SK-N-SH (cell line): ENCODE measurements at regions not wholly inside any gene's neighbourhood (a gene's known extent, or its start where the extent isn't known, plus 50 kb on each side); places are given as distances from the start of the nearest gene placed in this dataset.

Source experiments
- CTCF ChIA-PET: fragments of 300-600, 350-600 bp; formaldehyde crosslinking; extraction: SDS; loops from one replicate; lab custom pipeline; 2021; lab: Yijun Ruan, JAX
- POLR2A ChIA-PET: fragments of 350-600 bp; sonication (Branson Sonifier 250); formaldehyde crosslinking; extraction: SDS; loops from one replicate; lab custom pipeline; 2020; ENCODE audit warnings: antibody characterized with exemption, inconsistent platforms; lab: Yijun Ruan, JAX
- DNase-seq: peaks from one replicate; pipeline ENCODE4 v3.0.0; 2012
- H2AFZ ChIP-seq: fragments of 200-600 bp; sonication (generic); 2 replicates; pipeline ENCODE4 v1.8.1; 2016; ENCODE audit warnings: antibody characterized with exemption, mild to moderate bottlenecking, low read depth
- H3F3A ChIP-seq: fragments of 200-600 bp; sonication (generic); replicated peaks from 2 replicates; pipeline ENCODE3; 2016; ENCODE audit warnings: antibody characterized with exemption, mild to moderate bottlenecking; ENCODE audit not compliant: insufficient read depth
- H3K27ac ChIP-seq, 2 experiments: fragments of 200-500 bp in 1 of 2; fragments of 200-600 bp in 1 of 2; sonication (Bioruptor generic) in 1 of 2; sonication (generic), shearing (Covaris generic) in 1 of 2; 2 replicates each; pipeline versions ENCODE4 v1.5.1 to v1.6.1; 2014 to 2016; ENCODE audit warnings: low read depth in 2 of 2, inconsistent platforms in 1 of 2, low read length in 1 of 2, mild to moderate bottlenecking in 1 of 2, mixed read lengths in 1 of 2
- H3K27me3 ChIP-seq: fragments of 200-600 bp; sonication (generic), shearing (Covaris generic); 2 replicates; pipeline ENCODE4 v1.6.1; 2016; ENCODE audit warnings: mixed run types; ENCODE audit not compliant: insufficient read depth
- H3K36me3 ChIP-seq, 2 experiments: fragments of 200-500 bp in 1 of 2; fragments of 200-600 bp in 1 of 2; sonication (Bioruptor generic) in 1 of 2; sonication (generic) in 1 of 2; replicated peaks in 1 of 2; 2 replicates each; pipeline versions ENCODE3 to v1.5.1; 2014 to 2016; ENCODE audit warnings: low read length in 1 of 2, mild to moderate bottlenecking in 1 of 2; ENCODE audit not compliant: insufficient read depth in 2 of 2, control insufficient read depth in 1 of 2
- H3K4me1 ChIP-seq, 2 experiments: fragments of 200-500 bp in 1 of 2; fragments of 200-600 bp in 1 of 2; sonication (Bioruptor generic) in 1 of 2; sonication (generic), shearing (Covaris generic) in 1 of 2; 2 replicates each; pipeline versions ENCODE4 v1.5.1 to v1.6.1; 2014 to 2016; ENCODE audit warnings: low read depth in 1 of 2, low read length in 1 of 2, mixed run types in 1 of 2; ENCODE audit not compliant: insufficient read depth in 2 of 2, control insufficient read depth in 1 of 2
- H3K4me2 ChIP-seq: fragments of 200-600 bp; sonication (generic), shearing (Covaris generic); 2 replicates; pipeline ENCODE4 v1.6.1; 2017; ENCODE audit warnings: mixed run types
- H3K4me3 ChIP-seq, 2 experiments: fragments of 200-500 bp in 1 of 2; fragments of 200-600 bp in 1 of 2; sonication (Bioruptor generic) in 1 of 2; sonication (generic), shearing (Covaris generic) in 1 of 2; 2 replicates each; pipeline versions ENCODE4 v1.5.1 to v1.8.1; 2014 to 2016; ENCODE audit warnings: low read depth in 2 of 2, inconsistent platforms in 1 of 2, low read length in 1 of 2, mild to moderate bottlenecking in 1 of 2, mixed read lengths in 1 of 2, moderate library complexity in 1 of 2
- H3K79me2 ChIP-seq: fragments of 200-600 bp; sonication (generic); 2 replicates; pipeline ENCODE4 v1.8.1; 2017; ENCODE audit warnings: mild to moderate bottlenecking; ENCODE audit not compliant: insufficient read depth
- H3K9ac ChIP-seq: fragments of 200-600 bp; sonication (generic); 2 replicates; pipeline ENCODE4 v1.6.1; 2017; ENCODE audit warnings: mixed run types
- H3K9me2 ChIP-seq: fragments of 200-600 bp; sonication (generic); 2 replicates; pipeline ENCODE4 v1.6.1; 2017; ENCODE audit warnings: mixed run types
- H3K9me3 ChIP-seq: fragments of 200-600 bp; sonication (generic); 2 replicates; pipeline ENCODE4 v1.6.1; 2017; ENCODE audit warnings: mixed run types, mild to moderate bottlenecking, moderate library complexity
- H4K20me1 ChIP-seq: fragments of 200-600 bp; sonication (generic); 2 replicates; pipeline ENCODE4 v1.6.1; 2017; ENCODE audit warnings: mild to moderate bottlenecking, mixed run types; ENCODE audit not compliant: insufficient read depth
- CHD2 ChIP-seq: fragments of 150-350 bp; IDR thresholded peaks from 2 replicates; pipeline ENCODE4 v1.6.1; 2018; ENCODE audit warnings: low read length; ENCODE audit not compliant: partially characterized antibody
- ELF1 ChIP-seq: IDR thresholded peaks from 2 replicates; pipeline ENCODE4 v1.4.0; 2012
- EP300 ChIP-seq, 2 experiments: IDR thresholded peaks; 2 replicates each; pipeline versions ENCODE4 v1.4.0 to v1.6.1; 2012; ENCODE audit warnings: borderline replicate concordance in 1 of 2, low read depth in 1 of 2, low read length in 1 of 2
- FOSL2 ChIP-seq: IDR thresholded peaks from 2 replicates; pipeline ENCODE4 v1.4.0; 2012; ENCODE audit warnings: low read depth, mild to moderate bottlenecking, moderate library complexity, borderline replicate concordance
- FOXJ3 ChIP-seq: sonication (generic); formaldehyde crosslinking; IDR thresholded peaks from 2 replicates; pipeline ENCODE4 v1.5.1; 2020; ENCODE audit warnings: mild to moderate bottlenecking, missing genetic modification reagents
- IRF3 ChIP-seq: fragments of 150-350 bp; IDR thresholded peaks from 2 replicates; pipeline ENCODE4 v1.6.1; 2016; ENCODE audit warnings: mild to moderate bottlenecking, low read depth, low read length
- MEF2A ChIP-seq: IDR thresholded peaks from 2 replicates; pipeline ENCODE4 v1.4.0; 2012; ENCODE audit warnings: low read depth, borderline replicate concordance
- NRF1 ChIP-seq: IDR thresholded peaks from 2 replicates; pipeline ENCODE4 v1.6.1; 2012; ENCODE audit warnings: low read depth, mild to moderate bottlenecking, low read length
- RFX5 ChIP-seq: IDR thresholded peaks from 2 replicates; pipeline ENCODE4 v1.6.1; 2012; ENCODE audit warnings: mild to moderate bottlenecking, improper control_type of control experiment, low read length
- SIN3A ChIP-seq: IDR thresholded peaks from 2 replicates; pipeline ENCODE4 v1.6.1; 2012; ENCODE audit warnings: low read depth, mild to moderate bottlenecking, low read length, moderate library complexity, borderline replicate concordance
- SMC3 ChIP-seq: IDR thresholded peaks from 2 replicates; pipeline ENCODE4 v1.6.1; 2012; ENCODE audit warnings: low read depth, low read length, improper control_type of control experiment
- TEAD4 ChIP-seq: IDR thresholded peaks from 2 replicates; pipeline ENCODE4 v1.4.0; 2012; ENCODE audit warnings: mild to moderate bottlenecking, borderline replicate concordance; ENCODE audit not compliant: insufficient read depth
- USF1 ChIP-seq: IDR thresholded peaks from 2 replicates; pipeline ENCODE4 v1.4.0; 2012; ENCODE audit warnings: low read depth, borderline replicate concordance
- USF2 ChIP-seq: fragments of 150-350 bp; IDR thresholded peaks from 2 replicates; pipeline ENCODE4 v1.6.1; 2017; ENCODE audit warnings: antibody characterized with exemption, low read length, low read depth, borderline replicate concordance
- ZBTB33 ChIP-seq: IDR thresholded peaks from 2 replicates; pipeline ENCODE4 v1.4.0; 2012; ENCODE audit warnings: low read depth, borderline replicate concordance
- TF ChIP-seq, protein P1 (sequence below): IDR thresholded peaks from 2 replicates; pipeline ENCODE4 v1.6.1; 2012; ENCODE audit warnings: mild to moderate bottlenecking, low read depth, low read length, moderate library complexity

DNA sequence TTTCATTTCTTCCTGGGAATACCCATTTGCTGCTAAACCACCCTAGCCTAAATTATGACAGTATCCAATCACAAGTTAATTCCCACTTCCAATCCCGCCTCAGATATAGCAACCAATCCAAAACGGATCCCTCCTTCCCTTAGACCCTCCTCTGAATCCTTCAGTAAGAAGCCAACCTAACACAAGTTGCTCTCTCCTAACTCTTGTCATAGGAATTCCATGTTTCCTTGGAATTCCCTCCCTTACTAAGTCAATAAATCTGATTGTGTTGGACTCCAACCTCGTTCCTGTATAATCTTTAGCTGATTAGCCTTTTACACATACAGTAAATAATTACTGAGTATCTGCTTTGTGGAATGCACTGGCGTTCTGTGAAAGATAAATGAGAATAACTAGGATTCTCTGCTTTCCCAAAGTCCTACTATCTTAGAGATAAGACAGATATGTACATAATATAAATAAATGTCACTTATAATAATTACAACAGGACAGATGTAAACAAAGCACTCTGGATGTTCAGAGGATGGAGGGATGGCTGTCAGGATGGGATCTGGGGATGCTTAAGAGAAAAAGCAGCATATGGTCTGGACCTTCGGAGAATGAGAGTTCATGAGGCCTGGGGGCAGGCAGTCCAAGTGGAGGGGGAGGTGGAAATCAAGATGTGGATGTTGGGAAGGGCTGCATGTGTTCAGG, 185.8 kb upstream of the SOX5 start (continued):
- no peak for TF ChIP-seq USF2
- TF ChIP-seq IRF3 = no peak
- no peak for TF ChIP-seq MEF2A
- peak in 1 of 2 experiments; percentile 65; a peak in 2 of 4 replicates for TF ChIP-seq EP300 (IDR thresholded peaks at IDR 0.05; ENCODE audit: borderline replicate concordance in 1 of 2, low read depth in 1 of 2, low read length in 1 of 2)
- TF ChIP-seq SMC3 = no peak
- no peak for TF ChIP-seq FOXJ3 (CRISPR knock-in tag)
- no peak for TF ChIP-seq SIN3A
- TF ChIP-seq FOSL2 = no peak

GRCh38 chr12:24134092-24134491, 184.6 kb upstream of the SOX5 start:
- H3K4me2 ChIP-seq = no peak overlapping the region
- H3F3A ChIP-seq = no peaks in the 10 kb centered on the region
- no peak overlapping the region for H2AFZ ChIP-seq
- H4K20me1 ChIP-seq = no peaks in the 10 kb centered on the region
- POLR2A ChIA-PET = no interaction called here
- no peak overlapping the region for H3K27ac ChIP-seq
- no peak overlapping the region for H3K9ac ChIP-seq
- no peak for TF ChIP-seq FOXJ3 (CRISPR knock-in tag)
- no peak for TF ChIP-seq USF1
- no peak for TF ChIP-seq NRF1
- no peak for TF ChIP-seq RFX5
- no peak for TF ChIP-seq USF2
- TF ChIP-seq, protein P1, sequence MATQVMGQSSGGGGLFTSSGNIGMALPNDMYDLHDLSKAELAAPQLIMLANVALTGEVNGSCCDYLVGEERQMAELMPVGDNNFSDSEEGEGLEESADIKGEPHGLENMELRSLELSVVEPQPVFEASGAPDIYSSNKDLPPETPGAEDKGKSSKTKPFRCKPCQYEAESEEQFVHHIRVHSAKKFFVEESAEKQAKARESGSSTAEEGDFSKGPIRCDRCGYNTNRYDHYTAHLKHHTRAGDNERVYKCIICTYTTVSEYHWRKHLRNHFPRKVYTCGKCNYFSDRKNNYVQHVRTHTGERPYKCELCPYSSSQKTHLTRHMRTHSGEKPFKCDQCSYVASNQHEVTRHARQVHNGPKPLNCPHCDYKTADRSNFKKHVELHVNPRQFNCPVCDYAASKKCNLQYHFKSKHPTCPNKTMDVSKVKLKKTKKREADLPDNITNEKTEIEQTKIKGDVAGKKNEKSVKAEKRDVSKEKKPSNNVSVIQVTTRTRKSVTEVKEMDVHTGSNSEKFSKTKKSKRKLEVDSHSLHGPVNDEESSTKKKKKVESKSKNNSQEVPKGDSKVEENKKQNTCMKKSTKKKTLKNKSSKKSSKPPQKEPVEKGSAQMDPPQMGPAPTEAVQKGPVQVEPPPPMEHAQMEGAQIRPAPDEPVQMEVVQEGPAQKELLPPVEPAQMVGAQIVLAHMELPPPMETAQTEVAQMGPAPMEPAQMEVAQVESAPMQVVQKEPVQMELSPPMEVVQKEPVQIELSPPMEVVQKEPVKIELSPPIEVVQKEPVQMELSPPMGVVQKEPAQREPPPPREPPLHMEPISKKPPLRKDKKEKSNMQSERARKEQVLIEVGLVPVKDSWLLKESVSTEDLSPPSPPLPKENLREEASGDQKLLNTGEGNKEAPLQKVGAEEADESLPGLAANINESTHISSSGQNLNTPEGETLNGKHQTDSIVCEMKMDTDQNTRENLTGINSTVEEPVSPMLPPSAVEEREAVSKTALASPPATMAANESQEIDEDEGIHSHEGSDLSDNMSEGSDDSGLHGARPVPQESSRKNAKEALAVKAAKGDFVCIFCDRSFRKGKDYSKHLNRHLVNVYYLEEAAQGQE = no peak
- TF ChIP-seq MEF2A = no peak
- no peak for TF ChIP-seq ZBTB33
- TF ChIP-seq TEAD4 = no peak
- TF ChIP-seq EP300 (IDR thresholded peaks at IDR 0.05; ENCODE audit: borderline replicate concordance in 1 of 2, low read depth in 1 of 2, low read length in 1 of 2) = no peak
- TF ChIP-seq CHD2 = no peak
- TF ChIP-seq ELF1 = no peak
- TF ChIP-seq, all 33 proteins: peak for 0
- no peak for DNase-seq
- Histone ChIP-seq H3K4me3 (no peak overlapping the region), H3K9me2 (no peaks in the 10 kb centered on the region), H3K4me1 (peaks cover 0 to 8% of the 10 kb centered on the region in 2 experiments; a peak in 2 of 4 replicates), H3K36me3 (no peaks in the 10 kb centered on the region), H3K9me3 (no peaks in the 10 kb centered on the region), H3K79me2 (no peaks in the 10 kb centered on the region), H3K27me3 (no peaks in the 10 kb centered on the region)
- CTCF ChIA-PET = no interaction called here
